Activated naive CD8-positive, alpha-beta T cell treated with anti-CD3 and anti-CD28 coated beads, Interleukin-2, amount 10 ng/mL, durations not matched to agents 7 days and 5 days (primary cell): ENCODE measurements at regions not wholly inside any gene's neighbourhood (a gene's known extent, or its start where the extent isn't known, plus 50 kb on each side); places are given as distances from the start of the nearest gene placed in this dataset.
"Not testable (repeated sequence)": the region's sequence is repeated elsewhere in the genome, so short reads cannot be mapped to it uniquely, and the experiment has no call there.

Experiments
- ATAC-seq: fragments of 150-1000 bp; cut with Tn5 transposase; one replicate; pipeline ENCODE4 v1.10.0; 2021; ENCODE audit warnings: low read depth, moderate library complexity
- POLR2A ChIA-PET: fragments of 350-600 bp; sonication (Branson Sonifier 250); formaldehyde crosslinking; loops from one replicate; lab custom pipeline; 2021; ENCODE audit warnings: antibody characterized with exemption; lab: Charles Lee
- DNase-seq: peaks from one replicate; pipeline ENCODE4 v3.0.0; 2021
- H3K27ac Mint-ChIP-seq: one replicate; pipeline ENCODE4 v1.8.0; 2022; ENCODE audit warnings: mild to moderate bottlenecking, mixed read lengths
- H3K27me3 Mint-ChIP-seq: one replicate; pipeline ENCODE4 v1.8.0; 2022; ENCODE audit warnings: mild to moderate bottlenecking, moderate library complexity, mixed read lengths
- H3K36me3 Mint-ChIP-seq: one replicate; pipeline ENCODE4 v1.8.0; 2021; ENCODE audit warnings: mild to moderate bottlenecking, mixed read lengths
- H3K4me1 Mint-ChIP-seq: one replicate; pipeline ENCODE4 v1.8.0; 2021; ENCODE audit warnings: mixed read lengths
- H3K4me3 Mint-ChIP-seq: one replicate; pipeline ENCODE4 v1.8.0; 2022; ENCODE audit warnings: mild to moderate bottlenecking, moderate library complexity, mixed read lengths
- H3K9me3 Mint-ChIP-seq: one replicate; pipeline ENCODE4 v1.8.0; 2021; ENCODE audit warnings: mixed read lengths

- no peaks in the 10 kb centered on the region for H3K36me3 Mint-ChIP-seq
- H3K4me3 Mint-ChIP-seq, result no peak overlapping the region
- no peak overlapping the region for H3K27ac Mint-ChIP-seq
- POLR2A ChIA-PET, result no interaction called here
- H3K27me3 Mint-ChIP-seq, result no peaks in the 10 kb centered on the region
- DNase-seq (no peak), ATAC-seq (no peak)
- H3K4me1 Mint-ChIP-seq, result no peaks in the 10 kb centered on the region
- peaks cover 1% of the 10 kb centered on the region for H3K9me3 Mint-ChIP-seq
Measured at GRCh38 chr3:5678248-5678647, 490.7 kb downstream of the EDEM1 start.

DNA sequence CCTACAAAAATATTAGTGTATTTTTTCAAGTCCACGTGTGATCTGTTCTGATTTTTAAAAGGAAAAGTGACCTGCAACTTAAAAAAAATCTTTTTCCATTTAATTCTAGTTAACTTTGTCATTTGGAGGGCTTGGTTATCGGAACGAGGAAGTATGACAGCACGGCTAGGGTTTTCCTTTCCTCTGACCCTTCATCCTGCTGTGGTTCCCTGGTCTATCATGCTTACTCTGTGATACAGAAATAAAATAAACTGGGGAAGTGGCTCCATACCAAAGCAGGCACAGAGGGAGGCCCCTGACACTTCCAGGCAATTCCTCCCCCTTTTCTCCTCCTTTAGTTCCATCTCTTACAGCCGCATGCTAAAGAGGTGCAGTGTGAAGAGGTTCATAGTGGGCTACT, 491.3 kb downstream of the EDEM1 start:
- Mint-ChIP-seq H3K27ac (no peak overlapping the region), H3K4me1 (no peaks in the 10 kb centered on the region), H3K27me3 (no peaks in the 10 kb centered on the region), H3K4me3 (no peak overlapping the region), H3K36me3 (no peaks in the 10 kb centered on the region), H3K9me3 (peaks cover 1% of the 10 kb centered on the region)
- ATAC-seq (no peak), DNase-seq (no peak)
- POLR2A ChIA-PET, result no interaction called here

DNA sequence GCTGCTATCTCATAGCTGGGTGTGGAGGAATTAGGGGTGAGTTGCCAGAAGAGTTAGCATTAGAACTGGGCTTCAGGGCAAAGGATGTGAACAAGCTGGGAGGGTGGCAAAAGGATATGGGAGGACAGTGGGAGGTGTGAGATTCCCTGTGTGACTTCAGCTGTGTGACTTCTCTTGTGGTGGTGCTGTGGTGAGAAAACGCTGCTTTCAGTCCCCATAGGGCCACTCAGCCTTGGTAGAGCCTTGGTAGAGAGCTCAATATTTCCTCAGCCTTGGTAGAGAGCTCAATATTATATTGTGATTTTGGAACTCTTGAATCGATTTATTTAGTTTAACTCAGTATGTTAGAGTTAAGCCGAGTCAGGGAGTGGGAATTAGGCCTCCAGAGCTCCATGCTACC, 499.7 kb downstream of the EDEM1 start:
- ATAC-seq, result no peak
- H3K36me3 Mint-ChIP-seq, result no peaks in the 10 kb centered on the region
- no peak overlapping the region for H3K4me3 Mint-ChIP-seq
- H3K4me1 Mint-ChIP-seq, result no peaks in the 10 kb centered on the region
- peaks cover 8% of the 10 kb centered on the region for H3K9me3 Mint-ChIP-seq
- no peaks in the 10 kb centered on the region for H3K27me3 Mint-ChIP-seq
- no peak for DNase-seq
- no peak overlapping the region for H3K27ac Mint-ChIP-seq
- POLR2A ChIA-PET, result no interaction called here

DNA sequence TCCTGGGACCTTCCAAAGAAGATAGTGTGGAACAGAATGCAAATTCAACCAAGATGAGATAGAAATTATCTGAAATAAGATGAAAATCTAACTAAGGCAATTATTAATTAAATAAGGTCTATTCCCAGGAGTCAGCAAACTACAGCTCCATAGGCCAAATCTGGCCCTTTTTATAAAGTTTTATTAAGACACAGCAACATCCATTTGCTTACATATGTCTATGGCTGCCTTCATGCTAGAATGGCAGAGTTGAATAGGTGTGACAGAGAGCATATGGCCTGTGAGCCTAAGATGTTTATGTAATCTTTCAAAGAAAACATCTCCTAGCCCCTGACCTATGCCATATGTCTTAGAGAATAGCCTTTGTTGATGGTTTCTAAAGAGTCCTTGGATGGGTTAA, 503.0 kb downstream of the EDEM1 start:
- no peaks in the 10 kb centered on the region for H3K27me3 Mint-ChIP-seq
- POLR2A ChIA-PET, result no interaction called here
- H3K27ac Mint-ChIP-seq, result no peak overlapping the region
- ATAC-seq (no peak), DNase-seq (no peak)
- H3K4me1 Mint-ChIP-seq, result no peaks in the 10 kb centered on the region
- H3K36me3 Mint-ChIP-seq, result no peaks in the 10 kb centered on the region
- H3K4me3 Mint-ChIP-seq, result no peak overlapping the region
- peaks cover 8% of the 10 kb centered on the region for H3K9me3 Mint-ChIP-seq

DNA sequence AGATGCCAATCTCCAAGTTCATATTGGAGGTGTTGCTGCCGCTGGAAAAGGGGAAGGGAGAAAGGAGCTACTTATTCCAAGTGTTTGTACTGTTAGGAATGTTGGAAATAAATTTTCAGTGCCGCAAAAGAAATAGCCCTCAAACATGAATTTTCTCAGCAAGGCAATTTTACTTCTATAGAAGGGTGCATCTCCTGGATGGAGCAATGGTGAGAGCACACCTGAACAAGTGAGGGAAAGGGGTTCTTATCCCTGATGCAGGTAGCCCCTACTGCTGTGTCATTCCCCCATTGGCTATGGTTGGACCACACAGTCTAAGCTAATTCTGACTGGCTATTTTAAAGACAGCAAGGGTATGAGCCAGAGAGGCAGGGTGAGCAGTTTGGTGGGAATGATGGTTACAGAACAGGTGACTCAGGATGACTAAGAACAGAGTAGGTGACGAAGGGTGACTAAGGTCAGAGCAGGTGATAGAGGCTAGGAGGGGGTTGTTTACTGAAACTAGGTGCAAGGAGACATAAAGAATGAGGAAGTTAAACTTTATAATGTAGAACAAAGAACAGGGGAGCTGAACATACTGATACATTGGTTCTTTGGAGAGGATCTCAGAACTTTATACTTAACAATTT, 503.5 kb downstream of the EDEM1 start:
- Mint-ChIP-seq H3K27ac (no peak overlapping the region), H3K9me3 (peaks cover 8% of the 10 kb centered on the region), H3K4me1 (no peaks in the 10 kb centered on the region), H3K36me3 (no peaks in the 10 kb centered on the region), H3K27me3 (no peaks in the 10 kb centered on the region), H3K4me3 (no peak overlapping the region)
- ATAC-seq (no peak), DNase-seq (no peak)
- POLR2A ChIA-PET, result no interaction called here

- ATAC-seq, result no peak
Measured at GRCh38 chr3:5692446-5692845, 504.9 kb downstream of the EDEM1 start.

DNA sequence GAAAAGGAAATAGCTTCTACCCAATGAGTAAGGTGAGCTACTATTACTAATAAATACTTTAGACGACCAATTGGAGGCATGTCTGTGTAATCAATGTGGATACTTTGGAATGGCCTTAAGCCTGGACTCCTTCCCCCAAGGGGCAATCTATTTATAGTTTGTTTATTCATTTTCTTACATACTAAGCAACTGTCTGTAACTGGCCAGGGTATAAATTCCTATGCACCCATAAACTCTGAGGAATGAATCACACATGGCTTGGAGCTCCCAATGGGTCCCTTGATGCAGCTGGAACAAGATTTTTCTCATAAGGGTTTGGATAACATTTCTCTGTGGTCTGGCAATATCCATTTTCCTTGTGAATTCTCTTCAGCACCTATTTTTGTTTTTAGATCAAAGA, 506.8 kb downstream of the EDEM1 start:
- peaks cover 8% of the 10 kb centered on the region for H3K9me3 Mint-ChIP-seq
- no peaks in the 10 kb centered on the region for H3K36me3 Mint-ChIP-seq
- POLR2A ChIA-PET, result no interaction called here
- no peak overlapping the region for H3K27ac Mint-ChIP-seq
- no peaks in the 10 kb centered on the region for H3K4me1 Mint-ChIP-seq
- H3K4me3 Mint-ChIP-seq, result no peak overlapping the region
- DNase-seq, result no peak
- no peak for ATAC-seq
- H3K27me3 Mint-ChIP-seq, result no peaks in the 10 kb centered on the region

More at GRCh38 chr3:5692446-5692845, 504.9 kb downstream of the EDEM1 start:
- no peak for DNase-seq
- Mint-ChIP-seq H3K4me3 (no peak overlapping the region), H3K9me3 (peaks cover 8% of the 10 kb centered on the region), H3K36me3 (no peaks in the 10 kb centered on the region), H3K4me1 (no peaks in the 10 kb centered on the region), H3K27ac (no peak overlapping the region), H3K27me3 (no peaks in the 10 kb centered on the region)
- POLR2A ChIA-PET, result no interaction called here

DNA sequence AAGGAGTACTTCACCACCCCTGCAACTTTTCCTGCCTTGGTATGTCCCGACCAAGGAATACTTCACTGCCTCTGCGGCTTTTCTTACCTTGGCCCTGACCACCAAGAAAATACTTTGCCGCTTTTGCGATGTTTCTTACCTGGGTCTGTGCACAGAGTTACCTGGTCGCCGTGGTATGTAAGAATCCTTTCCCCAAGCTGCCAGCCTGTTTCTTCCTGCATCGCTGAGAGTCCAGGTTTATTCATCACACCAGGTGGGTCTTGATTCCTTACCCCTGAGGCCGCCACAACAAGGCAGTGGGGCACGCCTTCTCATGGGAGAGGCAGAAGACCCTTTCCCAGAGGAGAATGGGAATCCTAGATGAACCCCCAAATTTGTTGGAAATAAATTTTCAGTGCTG, 511.3 kb downstream of the EDEM1 start:
- no peak for ATAC-seq
- H3K9me3 Mint-ChIP-seq, result peaks cover 1% of the 10 kb centered on the region

DNA sequence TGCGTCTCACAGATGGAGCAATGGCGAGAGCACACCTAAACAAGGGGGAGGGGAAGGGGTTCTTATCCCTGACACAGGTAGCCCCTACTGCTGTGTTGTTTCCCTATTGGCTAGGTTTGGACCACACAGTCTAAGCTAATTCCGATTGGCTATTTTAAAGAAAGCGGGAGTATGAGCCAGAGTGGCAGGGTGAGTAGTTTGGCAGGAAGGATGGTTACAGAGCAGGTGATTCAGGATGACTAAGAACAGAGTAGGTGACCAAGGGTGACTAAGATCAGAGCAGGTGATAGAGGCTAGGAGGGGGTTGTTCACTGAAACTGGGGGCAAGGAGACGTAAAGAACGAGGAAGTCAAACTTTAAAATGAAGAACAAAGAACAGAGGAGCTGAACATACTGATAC, 511.8 kb downstream of the EDEM1 start:
- DNase-seq (no peak), ATAC-seq (no peak)
- no peaks in the 10 kb centered on the region for H3K4me1 Mint-ChIP-seq
- H3K27me3 Mint-ChIP-seq, result no peaks in the 10 kb centered on the region
- no peak overlapping the region for H3K27ac Mint-ChIP-seq
- H3K4me3 Mint-ChIP-seq, result no peak overlapping the region
- POLR2A ChIA-PET, result no interaction called here
- H3K36me3 Mint-ChIP-seq, result no peaks in the 10 kb centered on the region
- peaks cover 1% of the 10 kb centered on the region for H3K9me3 Mint-ChIP-seq

More for the DNA sequence above, 511.3 kb downstream of the EDEM1 start:
- Mint-ChIP-seq H3K4me3 (no peak overlapping the region), H3K27ac (no peak overlapping the region), H3K4me1 (no peaks in the 10 kb centered on the region), H3K27me3 (no peaks in the 10 kb centered on the region), H3K36me3 (no peaks in the 10 kb centered on the region)
- no peak for DNase-seq
- POLR2A ChIA-PET, result no interaction called here

GRCh38 chr3:5699811-5700210, 512.3 kb downstream of the EDEM1 start:
- H3K27ac Mint-ChIP-seq, result no peak overlapping the region
- POLR2A ChIA-PET, result no interaction called here
- no peak overlapping the region for H3K4me3 Mint-ChIP-seq
- peaks cover 1% of the 10 kb centered on the region for H3K9me3 Mint-ChIP-seq
- H3K27me3 Mint-ChIP-seq, result no peaks in the 10 kb centered on the region
- ATAC-seq (no peak), DNase-seq (no peak)
- no peaks in the 10 kb centered on the region for H3K36me3 Mint-ChIP-seq
- no peaks in the 10 kb centered on the region for H3K4me1 Mint-ChIP-seq

DNA sequence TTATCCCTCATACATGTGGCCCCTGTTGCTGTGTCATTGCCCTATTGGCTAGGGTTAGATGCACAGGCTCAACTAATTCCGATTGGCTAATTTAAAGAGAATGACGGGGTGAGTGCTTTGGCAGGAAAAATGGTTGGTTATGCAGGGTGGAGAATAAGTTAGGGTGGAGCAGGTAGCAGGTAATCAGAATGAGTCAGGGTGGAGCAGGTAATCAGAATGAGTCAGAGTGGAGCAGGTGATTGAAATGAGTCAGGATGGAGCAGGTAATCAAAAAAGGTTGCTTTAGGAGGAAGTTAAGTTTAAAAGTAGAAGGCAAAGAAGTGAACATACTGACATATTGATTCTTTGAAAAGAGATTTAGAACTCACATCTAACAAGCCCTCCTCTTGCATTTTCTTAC, 513.5 kb downstream of the EDEM1 start:
- H3K36me3 Mint-ChIP-seq, H3K4me3 Mint-ChIP-seq, POLR2A ChIA-PET, H3K4me1 Mint-ChIP-seq, DNase-seq, H3K27me3 Mint-ChIP-seq, H3K27ac Mint-ChIP-seq, ATAC-seq, H3K9me3 Mint-ChIP-seq: not testable (repeated sequence)

DNA sequence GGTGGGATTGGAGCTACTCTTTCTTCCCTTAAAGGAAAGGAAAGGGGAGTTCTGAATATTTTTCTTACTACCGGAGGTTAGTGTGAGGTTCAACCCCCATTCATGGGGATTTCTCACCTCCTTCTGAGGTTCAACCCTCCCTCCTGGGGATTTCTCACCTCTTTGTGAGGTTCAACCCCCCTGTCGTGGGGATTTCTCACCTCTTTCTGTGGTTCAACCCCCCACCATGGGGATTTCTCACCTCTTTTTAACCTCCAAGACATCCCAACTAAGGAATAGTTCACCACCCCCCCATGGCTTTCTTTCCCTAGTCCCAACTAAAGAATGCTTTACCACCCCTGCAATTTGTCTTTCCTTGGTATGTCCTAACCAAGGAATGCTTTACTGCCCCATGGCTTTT, 520.3 kb downstream of the EDEM1 start:
- DNase-seq (no peak), ATAC-seq (no peak)
- H3K27me3 Mint-ChIP-seq, result peaks cover 2% of the 10 kb centered on the region
- no peak overlapping the region for H3K4me3 Mint-ChIP-seq
- peaks cover 2% of the 10 kb centered on the region for H3K9me3 Mint-ChIP-seq
- no peaks in the 10 kb centered on the region for H3K36me3 Mint-ChIP-seq
- POLR2A ChIA-PET, result no interaction called here
- H3K4me1 Mint-ChIP-seq, result no peaks in the 10 kb centered on the region
- no peak overlapping the region for H3K27ac Mint-ChIP-seq

GRCh38 chr3:5709714-5710113, 522.2 kb downstream of the EDEM1 start:
- Mint-ChIP-seq H3K4me1 (no peaks in the 10 kb centered on the region), H3K27ac (no peak overlapping the region), H3K9me3 (peaks cover 2% of the 10 kb centered on the region), H3K27me3 (peaks cover 2% of the 10 kb centered on the region), H3K36me3 (no peaks in the 10 kb centered on the region), H3K4me3 (no peak overlapping the region)
- ATAC-seq, result no peak
- DNase-seq, result no peak
- POLR2A ChIA-PET, result no interaction called here

GRCh38 chr3:5710718-5711117, 523.2 kb downstream of the EDEM1 start:
- Mint-ChIP-seq H3K4me1 (no peaks in the 10 kb centered on the region), H3K27me3 (peaks cover 2% of the 10 kb centered on the region), H3K27ac (no peak overlapping the region), H3K4me3 (no peak overlapping the region), H3K36me3 (no peaks in the 10 kb centered on the region), H3K9me3 (peaks cover under 1% of the 10 kb centered on the region)
- POLR2A ChIA-PET, result no interaction called here
- DNase-seq (no peak), ATAC-seq (no peak)

- H3K4me1 Mint-ChIP-seq, result no peaks in the 10 kb centered on the region
- ATAC-seq, result no peak
- DNase-seq, result no peak
- no peaks in the 10 kb centered on the region for H3K27me3 Mint-ChIP-seq
- no peak overlapping the region for H3K4me3 Mint-ChIP-seq
- POLR2A ChIA-PET, result no interaction called here
- H3K27ac Mint-ChIP-seq, result no peak overlapping the region
- peaks cover 2% of the 10 kb centered on the region for H3K9me3 Mint-ChIP-seq
- H3K36me3 Mint-ChIP-seq, result no peaks in the 10 kb centered on the region
Measured at GRCh38 chr3:5717254-5717653, 529.7 kb downstream of the EDEM1 start.
